ENCODE measurements at regions not wholly inside any gene's neighbourhood (a gene's known extent, or its start where the extent isn't known, plus 50 kb on each side); places are given as distances from the start of the nearest gene placed in this dataset.

DNA sequence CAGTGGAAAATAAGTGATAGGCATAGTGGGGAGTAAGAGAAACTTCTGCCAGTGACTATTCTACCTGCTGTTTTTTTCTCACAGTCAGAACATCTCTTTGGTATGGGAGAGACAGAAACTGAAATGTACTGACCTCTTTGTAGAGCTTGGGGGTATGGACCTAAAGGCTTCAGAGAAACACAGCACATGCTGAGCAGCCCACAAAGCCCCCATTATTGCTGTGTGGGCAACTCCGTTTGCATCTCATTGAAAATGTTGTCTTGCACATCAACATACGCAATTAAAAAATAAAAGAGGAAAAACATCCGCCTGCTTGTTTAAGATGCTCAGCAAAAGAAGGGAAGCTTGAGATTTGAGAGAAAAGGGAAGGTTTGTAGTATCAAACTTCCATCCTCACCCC lies 443.4 kb upstream of the SEMA6D start:
- no peak for TF ChIP-seq RAD21 (IDR thresholded peaks at IDR 0.05; ENCODE audit: low read length)
- no peak for TF ChIP-seq CTCF (conservative IDR thresholded peaks at IDR 0.05; ENCODE audit: low read depth, low read length)
- TF ChIP-seq MXI1 (IDR thresholded peaks at IDR 0.05; ENCODE audit: borderline replicate concordance, low read depth, low read length), result no peak

All from IMR-90 (cell line).